ENCODE measurements at regions not wholly inside any gene's neighbourhood (a gene's known extent, or its start where the extent isn't known, plus 50 kb on each side); places are given as distances from the start of the nearest gene placed in this dataset.

GRCh38 chr7:155153676-155154075 is 83.6 kb downstream of the HTR5A start:
- ATAC-seq (no peak), DNase-seq (ENCODE audit: low spot score) (no peak)
- Histone ChIP-seq H3K79me2 (replicated peaks; ENCODE audit: insufficient read depth) (no peaks in the 10 kb centered on the region), H3K27ac (ENCODE audit: low read depth) (no peak overlapping the region), H4K20me1 (replicated peaks; ENCODE audit: insufficient read depth) (no peaks in the 10 kb centered on the region), H3F3A (replicated peaks; ENCODE audit: low read depth) (no peaks in the 10 kb centered on the region), H2AFZ (no peak overlapping the region), H3K4me2 (no peak overlapping the region), H3K36me3 (ENCODE audit: insufficient read depth) (no peaks in the 10 kb centered on the region), H3K4me3 (no peak overlapping the region), H3K27me3 (ENCODE audit: insufficient read depth) (no peaks in the 10 kb centered on the region), H3K4me1 (ENCODE audit: insufficient read depth) (no peaks in the 10 kb centered on the region), H3K9me2 (ENCODE audit: insufficient read depth) (0 out of 2 replicates have a peak, but pooled peaks cover 3% of the 10 kb centered on the region)
- Mint-ChIP-seq H3K27ac (no peak overlapping the region), H3K4me1 (peaks cover 5% of the 10 kb centered on the region), H3K4me3 (no peak overlapping the region), H3K9me3 (peaks cover 49% of the 10 kb centered on the region), H3K36me3 (ENCODE audit: low read depth) (peaks cover 19% of the 10 kb centered on the region), H3K27me3 (ENCODE audit: insufficient read depth, low read depth, poor library complexity) (peaks cover 3% of the 10 kb centered on the region)
- TF ChIP-seq ZNF331 (CRISPR knock-in tag; IDR thresholded peaks at IDR 0.05; ENCODE audit: low read depth) = no peak
- TF ChIP-seq ZNF462 (CRISPR knock-in tag; IDR thresholded peaks at IDR 0.05) = no peak
- TF ChIP-seq ETS1 (IDR thresholded peaks at IDR 0.05) = no peak
- no peak for TF ChIP-seq CREB1 (CRISPR knock-in tag; IDR thresholded peaks at IDR 0.05; ENCODE audit: low read depth)
- no peak for TF ChIP-seq CTCF (conservative IDR thresholded peaks at IDR 0.05; ENCODE audit: low read depth in 2 of 2)
- no peak for TF ChIP-seq JUNB (IDR thresholded peaks at IDR 0.05; ENCODE audit: unreplicated experiment)
- TF ChIP-seq NANOG (IDR thresholded peaks at IDR 0.05; ENCODE audit: borderline replicate concordance) = no peak
- no peak for TF ChIP-seq ZNF114 (CRISPR knock-in tag; IDR thresholded peaks at IDR 0.05)
- TF ChIP-seq EZH2phosphoT487 (IDR thresholded peaks at IDR 0.05; ENCODE audit: unreplicated experiment) = no peak
- TF ChIP-seq EZH2 (IDR thresholded peaks at IDR 0.05; ENCODE audit: low read depth, unreplicated experiment) = no peak
- no peak for TF ChIP-seq STAT1 (IDR thresholded peaks at IDR 0.05; ENCODE audit: unreplicated experiment)
- no peak for TF ChIP-seq REST (IDR thresholded peaks at IDR 0.05; ENCODE audit: unreplicated experiment)
- no peak for TF ChIP-seq POLR2AphosphoS5 (IDR thresholded peaks at IDR 0.05; ENCODE audit: low read depth)

All from GM23338 (cell line).